HUES6 (cell line): ENCODE measurements at regions not wholly inside any gene's neighbourhood (a gene's known extent, or its start where the extent isn't known, plus 50 kb on each side); places are given as distances from the start of the nearest gene placed in this dataset.
"Not testable (repeated sequence)": the region's sequence is repeated elsewhere in the genome, so short reads cannot be mapped to it uniquely, and the experiment has no call there.

Experiments
- H3K27ac ChIP-seq: 2 replicates; pipeline ENCODE4 v1.7.0; 2013; ENCODE audit warnings: low read depth, mild to moderate bottlenecking, low read length, inconsistent platforms
- H3K27me3 ChIP-seq: 2 replicates; pipeline ENCODE4 v1.6.1; 2013; ENCODE audit warnings: low read length; ENCODE audit not compliant: control insufficient read depth, insufficient read depth
- H3K36me3 ChIP-seq: 2 replicates; pipeline ENCODE4 v1.6.1; 2013; ENCODE audit warnings: low read length; ENCODE audit not compliant: control insufficient read depth, insufficient read depth
- H3K4me1 ChIP-seq: 2 replicates; pipeline ENCODE4 v1.6.1; 2013; ENCODE audit warnings: low read length; ENCODE audit not compliant: control insufficient read depth, insufficient read depth
- H3K4me3 ChIP-seq: 2 replicates; pipeline ENCODE4 v1.5.1; 2013; ENCODE audit warnings: low read depth, low read length
- H3K9ac ChIP-seq: one replicate; pipeline ENCODE4 v1.6.1; 2013; ENCODE audit warnings: mild to moderate bottlenecking, low read length
- H3K9me3 ChIP-seq: 2 replicates; pipeline ENCODE4 v1.6.1; 2013; ENCODE audit warnings: low read depth, low read length; ENCODE audit not compliant: control insufficient read depth, insufficient read depth

GRCh38 chr4:71081192-71081591, 87.7 kb downstream of the DCK start:
- Histone ChIP-seq H3K9ac (no peak overlapping the region), H3K36me3 (no peaks in the 10 kb centered on the region), H3K4me3 (no peak overlapping the region), H3K9me3 (no peaks in the 10 kb centered on the region), H3K27me3 (no peaks in the 10 kb centered on the region), H3K4me1 (no peaks in the 10 kb centered on the region), H3K27ac (no peak overlapping the region)

- Histone ChIP-seq H3K9me3 (peaks cover 9% of the 10 kb centered on the region), H3K27ac (no peak overlapping the region), H3K4me1 (peaks cover 13% of the 10 kb centered on the region), H3K27me3 (no peaks in the 10 kb centered on the region), H3K36me3 (no peaks in the 10 kb centered on the region), H3K9ac (no peak overlapping the region), H3K4me3 (no peak overlapping the region)
These were observed 100.3 kb downstream of the DCK start for GRCh38 chr4:71093745-71094144.

- peaks cover 13% of the 10 kb centered on the region for H3K4me1 ChIP-seq
- H3K4me3 ChIP-seq, result no peak overlapping the region
- H3K9ac ChIP-seq, result no peak overlapping the region
- no peak overlapping the region for H3K27ac ChIP-seq
- no peaks in the 10 kb centered on the region for H3K27me3 ChIP-seq
- no peaks in the 10 kb centered on the region for H3K36me3 ChIP-seq
- peaks cover 9% of the 10 kb centered on the region for H3K9me3 ChIP-seq
These were observed 100.8 kb downstream of the DCK start for GRCh38 chr4:71094201-71094600.

GRCh38 chr4:71095141-71095540, 101.7 kb downstream of the DCK start:
- Histone ChIP-seq H3K4me3 (no peak overlapping the region), H3K27ac (no peak overlapping the region), H3K9ac (no peak overlapping the region), H3K9me3 (peaks cover 3% of the 10 kb centered on the region; the same call in 1 of the 2 replicates), H3K27me3 (no peaks in the 10 kb centered on the region), H3K4me1 (peaks cover 13% of the 10 kb centered on the region), H3K36me3 (no peaks in the 10 kb centered on the region)

- H3K4me3 ChIP-seq, result no peak overlapping the region
- peaks cover 13% of the 10 kb centered on the region for H3K4me1 ChIP-seq
- H3K9ac ChIP-seq, result no peak overlapping the region
- H3K27me3 ChIP-seq, result no peaks in the 10 kb centered on the region
- no peak overlapping the region for H3K27ac ChIP-seq
- no peaks in the 10 kb centered on the region for H3K36me3 ChIP-seq
- H3K9me3 ChIP-seq, result peaks cover 2% of the 10 kb centered on the region; the same call in 1 of the 2 replicates
These were observed 102.1 kb downstream of the DCK start for GRCh38 chr4:71095545-71095944.

- Histone ChIP-seq H3K9ac (no peak overlapping the region), H3K4me1 (no peaks in the 10 kb centered on the region), H3K36me3 (no peaks in the 10 kb centered on the region), H3K27me3 (no peaks in the 10 kb centered on the region), H3K27ac (no peak overlapping the region), H3K9me3 (no peaks in the 10 kb centered on the region), H3K4me3 (no peak overlapping the region)
These were observed 114.3 kb downstream of the DCK start for GRCh38 chr4:71107726-71108125.

GRCh38 chr4:71110499-71110898, 117.0 kb downstream of the DCK start:
- no peak overlapping the region for H3K4me3 ChIP-seq
- no peak overlapping the region for H3K27ac ChIP-seq
- H3K9me3 ChIP-seq, result no peaks in the 10 kb centered on the region
- no peaks in the 10 kb centered on the region for H3K36me3 ChIP-seq
- H3K9ac ChIP-seq, result no peak overlapping the region
- no peaks in the 10 kb centered on the region for H3K27me3 ChIP-seq
- H3K4me1 ChIP-seq, result no peaks in the 10 kb centered on the region

GRCh38 chr4:71111133-71111532, 117.7 kb downstream of the DCK start:
- not testable (repeated sequence) for H3K36me3 ChIP-seq, H3K4me1 ChIP-seq, H3K9ac ChIP-seq, H3K27ac ChIP-seq, H3K27me3 ChIP-seq, H3K9me3 ChIP-seq, H3K4me3 ChIP-seq

GRCh38 chr4:71113294-71113693, 119.8 kb downstream of the DCK start:
- Histone ChIP-seq H3K27ac (no peak overlapping the region), H3K4me3 (no peak overlapping the region), H3K9ac (no peak overlapping the region), H3K27me3 (no peaks in the 10 kb centered on the region), H3K4me1 (no peaks in the 10 kb centered on the region), H3K9me3 (no peaks in the 10 kb centered on the region), H3K36me3 (no peaks in the 10 kb centered on the region)

GRCh38 chr4:71120831-71121524, 127.5 kb downstream of the DCK start:
- Histone ChIP-seq H3K36me3 (no peaks in the 10 kb centered on the region), H3K4me1 (no peaks in the 10 kb centered on the region), H3K27me3 (no peaks in the 10 kb centered on the region), H3K9me3 (peaks cover 8% of the 10 kb centered on the region; the same call in 1 of the 2 replicates), H3K9ac (no peak overlapping the region), H3K4me3 (no peak overlapping the region), H3K27ac (no peak overlapping the region)

GRCh38 chr4:71123951-71124350, 130.5 kb downstream of the DCK start:
- no peaks in the 10 kb centered on the region for H3K4me1 ChIP-seq
- H3K27ac ChIP-seq, result no peak overlapping the region
- H3K4me3 ChIP-seq, result no peak overlapping the region
- no peak overlapping the region for H3K9ac ChIP-seq
- H3K27me3 ChIP-seq, result no peaks in the 10 kb centered on the region
- no peaks in the 10 kb centered on the region for H3K36me3 ChIP-seq
- peaks cover 8% of the 10 kb centered on the region; the same call in 1 of the 2 replicates for H3K9me3 ChIP-seq
